Prostate gland (tissue), 2 donors: ENCODE measurements at regions not wholly inside any gene's neighbourhood (a gene's known extent, or its start where the extent isn't known, plus 50 kb on each side); places are given as distances from the start of the nearest gene placed in this dataset.

Source experiments
- DNase-seq: peaks from one replicate; pipeline ENCODE4 v3.0.0-alpha.2; 2019; ENCODE audit warnings: low spot score
- H3K27ac ChIP-seq, 2 donors: fragments of 200-600 bp; sonication (generic); 2 replicates each; pipeline ENCODE4 v1.5.1; 2017 to 2019
- H3K27me3 ChIP-seq: fragments of 200-600 bp; sonication (generic); replicated peaks from 2 replicates; pipeline ENCODE4 v1.5.1; 2019; ENCODE audit not compliant: insufficient read depth
- H3K36me3 ChIP-seq, 2 donors: fragments of 200-600 bp; sonication (generic); 1 replicate in 1 of 2; 2 replicates in 1 of 2; pipeline versions ENCODE4 v1.5.1 to v1.8.1; 2017 to 2019
- H3K4me1 ChIP-seq: fragments of 200-600 bp; sonication (generic); replicated peaks from 2 replicates; pipeline ENCODE4 v1.5.1; 2019
- H3K4me3 ChIP-seq, 2 donors: fragments of 200-600 bp; sonication (generic); 2 replicates each; pipeline ENCODE4 v1.5.1; 2017 to 2019
- H3K9me3 ChIP-seq: fragments of 200-600 bp; sonication (generic); 2 replicates; pipeline ENCODE4 v1.5.1; 2017
- POLR2A ChIP-seq: fragments of 450-650 bp; IDR thresholded peaks from one replicate; pipeline ENCODE4 v1.6.1; 2016; ENCODE audit warnings: antibody characterized with exemption, mild to moderate bottlenecking
- POLR2AphosphoS5 ChIP-seq: sonication (generic); formaldehyde crosslinking; IDR thresholded peaks from one replicate; pipeline ENCODE4 v1.6.1; 2017; ENCODE audit warnings: antibody characterized with exemption
- WGBS: methylation state at CpG from one replicate; pipeline ENCODE4 v1.1.5; 2018; 5-methylcytosine and 5-hydroxymethylcytosine counted together
- intact Hi-C: fragments of 100-400 bp; cut with DNase I; formaldehyde crosslinking; loops from one replicate; pipeline ENCODE4 v1.14.2; 2022
- TF ChIP-seq, protein P1 (sequence below), 4 experiments: fragments of 200-600 bp in 2 of 4; fragments of 450-650 bp in 2 of 4; sonication (generic) in 2 of 4; IDR thresholded peaks; 1 replicate in 3 of 4; 2 replicates in 1 of 4; pipeline ENCODE4 v1.5.1; 2016 to 2019; ENCODE audit warnings: antibody characterized with exemption in 4 of 4, mild to moderate bottlenecking in 2 of 4, moderate library complexity in 2 of 4

DNA sequence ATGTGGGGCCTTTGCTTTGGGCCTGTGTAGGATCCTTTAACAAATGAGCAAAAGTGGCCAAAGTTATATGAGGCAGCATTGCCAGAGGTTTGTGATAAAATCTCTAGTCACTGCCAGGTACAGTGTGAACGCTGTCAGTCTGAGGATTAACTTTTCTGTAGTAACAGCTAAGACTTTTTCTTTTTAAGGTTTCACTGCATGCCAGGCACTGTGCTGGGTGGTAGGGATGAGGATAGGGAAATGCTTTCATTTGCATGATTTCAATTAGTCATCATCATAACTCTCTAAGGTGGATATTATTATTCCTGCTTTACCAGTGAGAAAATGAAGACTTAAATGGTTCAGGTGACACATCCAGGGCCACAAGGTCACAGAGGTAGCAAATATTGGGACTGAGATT, 79.7 kb upstream of the BMPER start:
- Histone ChIP-seq H3K27ac (no peak overlapping the region), H3K36me3 (no peaks in the 10 kb centered on the region), H3K4me3 (no peak overlapping the region), H3K9me3 (no peaks in the 10 kb centered on the region), H3K27me3 (no peaks in the 10 kb centered on the region), H3K4me1 (no peaks in the 10 kb centered on the region)
- 19% methylated on average over 1 of the region's 1 CpG for WGBS
- TF ChIP-seq POLR2AphosphoS5 (no peak), POLR2A (no peak)
- TF ChIP-seq, protein P1, sequence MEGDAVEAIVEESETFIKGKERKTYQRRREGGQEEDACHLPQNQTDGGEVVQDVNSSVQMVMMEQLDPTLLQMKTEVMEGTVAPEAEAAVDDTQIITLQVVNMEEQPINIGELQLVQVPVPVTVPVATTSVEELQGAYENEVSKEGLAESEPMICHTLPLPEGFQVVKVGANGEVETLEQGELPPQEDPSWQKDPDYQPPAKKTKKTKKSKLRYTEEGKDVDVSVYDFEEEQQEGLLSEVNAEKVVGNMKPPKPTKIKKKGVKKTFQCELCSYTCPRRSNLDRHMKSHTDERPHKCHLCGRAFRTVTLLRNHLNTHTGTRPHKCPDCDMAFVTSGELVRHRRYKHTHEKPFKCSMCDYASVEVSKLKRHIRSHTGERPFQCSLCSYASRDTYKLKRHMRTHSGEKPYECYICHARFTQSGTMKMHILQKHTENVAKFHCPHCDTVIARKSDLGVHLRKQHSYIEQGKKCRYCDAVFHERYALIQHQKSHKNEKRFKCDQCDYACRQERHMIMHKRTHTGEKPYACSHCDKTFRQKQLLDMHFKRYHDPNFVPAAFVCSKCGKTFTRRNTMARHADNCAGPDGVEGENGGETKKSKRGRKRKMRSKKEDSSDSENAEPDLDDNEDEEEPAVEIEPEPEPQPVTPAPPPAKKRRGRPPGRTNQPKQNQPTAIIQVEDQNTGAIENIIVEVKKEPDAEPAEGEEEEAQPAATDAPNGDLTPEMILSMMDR (IDR thresholded peaks at IDR 0.05) = no peak
- DNase-seq = no peak
- intact Hi-C loops = no loop called here

DNA sequence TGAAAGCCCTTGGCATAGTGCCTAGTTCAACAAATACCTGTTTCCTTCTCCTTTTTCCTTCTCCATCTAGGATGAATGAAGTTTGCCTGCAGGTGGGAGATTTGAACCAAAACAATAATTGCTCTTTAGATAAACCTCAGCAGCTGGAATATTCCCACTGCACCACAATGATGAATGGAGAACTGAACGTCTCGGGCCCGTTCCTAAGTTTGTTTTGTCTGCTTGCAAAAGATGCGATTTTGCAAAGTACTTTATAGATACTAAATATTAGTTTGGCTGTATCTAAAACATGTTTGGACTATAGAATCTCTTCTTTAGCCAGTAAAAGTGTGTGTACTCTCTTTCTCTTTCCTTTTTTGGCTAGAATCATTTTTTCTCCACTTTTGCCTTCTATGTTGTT, 75.8 kb upstream of the BMPER start:
- TF ChIP-seq, protein P1 (IDR thresholded peaks at IDR 0.05) = no peak
- TF ChIP-seq POLR2A = no peak
- no peak for TF ChIP-seq POLR2AphosphoS5
- Histone ChIP-seq H3K4me1 (no peaks in the 10 kb centered on the region), H3K27ac (no peak overlapping the region), H3K4me3 (no peak overlapping the region), H3K9me3 (no peaks in the 10 kb centered on the region), H3K27me3 (no peaks in the 10 kb centered on the region), H3K36me3 (no peaks in the 10 kb centered on the region)
- intact Hi-C loops = no loop called here
- WGBS = 84% methylated on average over 4 of the region's 4 CpGs
- no peak for DNase-seq

DNA sequence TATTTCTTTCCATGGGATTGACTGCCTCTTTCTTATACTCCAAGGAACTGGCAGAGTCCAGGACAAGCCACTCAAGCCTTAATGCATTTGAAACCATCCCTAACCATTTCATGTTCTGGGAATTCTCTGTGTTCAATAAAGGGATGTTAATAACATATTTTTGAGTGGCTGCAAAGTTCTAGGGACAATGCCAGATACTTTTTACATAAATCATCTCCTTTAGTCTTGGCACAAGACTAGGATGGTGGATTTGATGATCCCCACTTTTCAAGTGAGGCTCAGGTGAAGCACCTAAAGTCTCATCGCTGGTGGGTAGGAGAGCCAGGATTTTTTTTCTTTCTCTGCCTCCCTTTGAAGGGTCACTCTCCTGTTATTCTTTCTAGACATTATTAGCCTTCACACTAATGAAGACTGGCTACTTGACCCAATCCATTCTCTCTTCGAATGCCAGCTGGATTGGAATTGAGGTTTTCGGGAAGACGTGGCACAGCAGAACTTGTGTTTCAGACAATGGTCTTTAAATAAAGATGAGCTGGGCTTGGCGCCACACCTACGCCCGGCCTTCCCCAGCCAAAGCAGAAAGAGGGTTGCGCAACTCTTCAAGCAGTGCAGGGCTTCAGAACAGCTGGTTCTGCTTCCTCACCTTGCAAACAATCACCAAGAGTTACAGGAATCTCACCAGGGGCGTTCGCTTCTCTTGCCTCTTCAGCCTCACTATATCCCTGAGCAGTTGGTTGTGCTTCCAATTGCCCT, 73.8 kb upstream of the BMPER start:
- Histone ChIP-seq H3K36me3 (no peaks in the 10 kb centered on the region), H3K4me3 (no peak overlapping the region), H3K27me3 (no peaks in the 10 kb centered on the region), H3K27ac (no peak overlapping the region), H3K4me1 (no peaks in the 10 kb centered on the region), H3K9me3 (no peaks in the 10 kb centered on the region)
- intact Hi-C loops = no loop called here
- peak; percentile 42 for DNase-seq
- no peak for TF ChIP-seq POLR2AphosphoS5
- TF ChIP-seq, protein P1 (IDR thresholded peaks at IDR 0.05) = no peak
- no peak for TF ChIP-seq POLR2A
- WGBS = 60% methylated on average over 10 of the region's 10 CpGs

DNA sequence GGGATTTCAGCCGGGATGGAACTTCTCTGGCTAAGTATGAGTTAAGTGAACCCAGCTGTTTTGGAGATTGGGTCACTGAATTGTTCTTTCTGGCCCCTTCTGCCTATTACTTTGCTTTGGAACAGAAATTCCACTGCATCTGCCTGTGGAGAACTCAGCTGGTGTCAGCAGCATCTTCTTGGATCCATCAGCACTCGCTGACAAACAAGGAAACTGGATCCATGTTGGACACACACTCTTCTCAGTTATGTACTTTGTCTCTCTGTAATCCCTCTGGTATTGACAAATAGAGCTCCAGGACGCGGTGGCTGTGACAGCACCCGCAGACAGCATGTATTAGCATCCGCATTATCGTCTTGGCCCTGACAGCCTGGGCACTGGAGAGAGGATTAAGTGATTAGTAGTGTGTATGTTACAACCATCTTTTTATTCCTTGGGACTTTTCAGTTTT, 73.0 kb upstream of the BMPER start:
- no peak overlapping the region for H3K27ac ChIP-seq
- no peaks in the 10 kb centered on the region for H3K27me3 ChIP-seq
- H3K4me1 ChIP-seq = no peaks in the 10 kb centered on the region
- intact Hi-C loops = no loop called here
- H3K9me3 ChIP-seq = no peaks in the 10 kb centered on the region
- TF ChIP-seq POLR2AphosphoS5 = peak; percentile 19
- TF ChIP-seq, protein P1 (IDR thresholded peaks at IDR 0.05) = no peak
- no peak for DNase-seq
- no peaks in the 10 kb centered on the region for H3K36me3 ChIP-seq
- no peak overlapping the region for H3K4me3 ChIP-seq
- WGBS = 80% methylated on average over 7 of the region's 7 CpGs

DNA sequence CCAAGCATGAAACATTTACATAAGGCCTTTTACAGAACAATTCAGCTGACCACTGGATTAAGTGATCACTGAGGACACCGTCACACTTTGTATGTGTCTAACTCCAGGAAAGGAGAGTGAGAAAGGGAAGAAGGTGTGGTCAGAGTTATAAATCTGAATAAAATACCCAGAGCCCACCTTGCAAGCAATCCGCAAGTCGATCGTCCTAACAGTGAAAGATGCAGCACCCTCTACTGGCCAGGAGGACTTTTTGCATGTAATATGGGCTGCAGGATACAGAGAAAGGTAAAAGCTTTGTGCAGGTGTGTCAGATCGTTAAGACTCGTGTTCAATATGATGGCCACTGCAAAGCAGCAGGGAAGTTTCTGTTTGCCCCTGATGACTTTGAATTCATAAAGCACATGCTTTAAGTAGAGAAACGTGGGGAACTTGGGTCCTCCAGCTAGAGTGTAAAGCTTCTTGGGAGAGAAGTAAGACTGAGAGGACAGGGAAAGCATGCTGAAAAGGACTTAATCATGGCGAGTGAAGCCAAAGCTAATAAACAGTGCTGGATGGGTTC, 68.5 kb upstream of the BMPER start:
- H3K4me3 ChIP-seq = no peak overlapping the region
- TF ChIP-seq POLR2AphosphoS5 = no peak
- TF ChIP-seq, protein P1 (IDR thresholded peaks at IDR 0.05) = no peak
- no peak for TF ChIP-seq POLR2A
- no peaks in the 10 kb centered on the region for H3K4me1 ChIP-seq
- H3K9me3 ChIP-seq = no peaks in the 10 kb centered on the region
- WGBS = 95% methylated on average over 8 of the region's 8 CpGs
- intact Hi-C loops = no loop called here
- no peaks in the 10 kb centered on the region for H3K36me3 ChIP-seq
- no peaks in the 10 kb centered on the region for H3K27me3 ChIP-seq
- DNase-seq = no peak
- H3K27ac ChIP-seq = no peak overlapping the region
